ENCODE measurements at regions not wholly inside any gene's neighbourhood (a gene's known extent, or its start where the extent isn't known, plus 50 kb on each side); places are given as distances from the start of the nearest gene placed in this dataset.

DNA sequence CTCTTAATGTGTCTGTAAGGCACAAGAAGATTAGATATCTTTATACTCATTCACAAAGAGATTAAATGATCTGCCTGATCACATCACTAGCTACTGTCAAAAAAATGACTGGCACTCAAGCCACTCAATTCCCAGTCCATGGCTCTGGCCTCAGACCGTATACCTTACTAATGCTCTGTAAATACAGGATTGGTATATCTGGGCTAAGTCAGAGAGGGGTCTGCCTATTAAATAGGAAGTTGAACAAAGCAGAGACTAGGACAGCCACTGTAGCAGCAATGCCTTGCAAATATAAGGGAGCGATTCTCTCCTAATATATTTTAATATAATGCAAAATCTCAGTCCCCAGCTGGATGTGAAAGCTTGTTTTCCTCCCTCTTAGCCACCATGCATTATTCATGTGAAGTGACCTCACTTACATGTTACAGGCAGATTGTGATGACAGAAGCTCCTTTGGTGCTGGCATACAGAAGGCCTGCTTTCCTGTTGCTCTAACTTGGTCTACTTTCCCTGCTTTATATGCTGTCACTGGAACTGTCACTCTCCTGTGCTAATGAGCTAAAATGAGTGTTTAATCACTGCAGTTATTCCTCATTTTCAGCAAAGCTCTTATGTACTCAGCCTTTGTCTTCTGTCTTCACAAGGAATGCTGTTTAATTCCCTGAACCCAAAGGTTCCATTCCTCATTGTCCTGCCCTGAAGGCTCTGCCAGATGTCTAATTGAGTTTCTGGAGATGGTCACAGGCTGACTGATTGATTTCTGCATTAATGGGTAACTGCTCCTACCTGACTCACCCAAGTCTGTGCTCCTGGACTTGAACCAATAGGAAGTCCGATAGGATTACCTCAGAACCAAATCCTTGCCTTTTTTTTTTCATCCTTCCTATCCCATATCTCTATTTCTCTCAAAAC, 578.2 kb downstream of the KLHL13 start:
- Histone ChIP-seq H3K9me3 (no peaks in the 10 kb centered on the region), H3K4me1 (no peaks in the 10 kb centered on the region), H3K36me3 (no peaks in the 10 kb centered on the region), H3K27ac (no peak overlapping the region), H3K27me3 (no peaks in the 10 kb centered on the region), H3K4me3 (no peak overlapping the region)
- WGBS, 2 donors = 54 to 59% methylated on average over 3 of the region's 3 CpGs
- DNase-seq (ENCODE audit: low spot score in 2 of 2) = no peak
- no peak for TF ChIP-seq EP300 (IDR thresholded peaks at IDR 0.05)
- no peak for TF ChIP-seq POLR2A (IDR thresholded peaks at IDR 0.05)

DNA sequence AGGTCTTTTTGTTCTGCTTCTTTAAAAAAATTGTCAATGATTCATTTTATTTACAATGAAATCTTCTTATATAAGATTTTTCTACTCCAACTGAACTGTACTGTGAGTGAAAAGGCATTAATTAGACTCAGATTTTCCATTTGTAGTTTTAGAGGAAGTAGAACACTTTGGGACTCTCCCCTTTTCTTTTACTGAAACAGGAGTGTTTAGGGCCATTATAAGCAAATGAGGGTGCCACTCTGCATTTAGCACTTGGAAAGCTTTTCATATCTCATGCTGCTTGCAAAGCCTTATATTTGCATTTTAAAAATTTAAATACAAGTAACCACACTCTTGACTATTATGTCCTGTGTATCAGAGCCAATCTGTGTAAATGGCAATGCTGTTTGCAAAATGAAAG, 584.3 kb downstream of the KLHL13 start:
- Histone ChIP-seq H3K4me3 (no peak overlapping the region), H3K9me3 (no peaks in the 10 kb centered on the region), H3K27ac (no peak overlapping the region), H3K36me3 (no peaks in the 10 kb centered on the region), H3K4me1 (no peaks in the 10 kb centered on the region), H3K27me3 (no peaks in the 10 kb centered on the region)
- no peak for DNase-seq (ENCODE audit: low spot score in 2 of 2)
- TF ChIP-seq, protein P1, sequence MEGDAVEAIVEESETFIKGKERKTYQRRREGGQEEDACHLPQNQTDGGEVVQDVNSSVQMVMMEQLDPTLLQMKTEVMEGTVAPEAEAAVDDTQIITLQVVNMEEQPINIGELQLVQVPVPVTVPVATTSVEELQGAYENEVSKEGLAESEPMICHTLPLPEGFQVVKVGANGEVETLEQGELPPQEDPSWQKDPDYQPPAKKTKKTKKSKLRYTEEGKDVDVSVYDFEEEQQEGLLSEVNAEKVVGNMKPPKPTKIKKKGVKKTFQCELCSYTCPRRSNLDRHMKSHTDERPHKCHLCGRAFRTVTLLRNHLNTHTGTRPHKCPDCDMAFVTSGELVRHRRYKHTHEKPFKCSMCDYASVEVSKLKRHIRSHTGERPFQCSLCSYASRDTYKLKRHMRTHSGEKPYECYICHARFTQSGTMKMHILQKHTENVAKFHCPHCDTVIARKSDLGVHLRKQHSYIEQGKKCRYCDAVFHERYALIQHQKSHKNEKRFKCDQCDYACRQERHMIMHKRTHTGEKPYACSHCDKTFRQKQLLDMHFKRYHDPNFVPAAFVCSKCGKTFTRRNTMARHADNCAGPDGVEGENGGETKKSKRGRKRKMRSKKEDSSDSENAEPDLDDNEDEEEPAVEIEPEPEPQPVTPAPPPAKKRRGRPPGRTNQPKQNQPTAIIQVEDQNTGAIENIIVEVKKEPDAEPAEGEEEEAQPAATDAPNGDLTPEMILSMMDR (IDR thresholded peaks at IDR 0.05) = no peak
- TF ChIP-seq POLR2A (IDR thresholded peaks at IDR 0.05) (no peak), EP300 (IDR thresholded peaks at IDR 0.05) (no peak)

DNA sequence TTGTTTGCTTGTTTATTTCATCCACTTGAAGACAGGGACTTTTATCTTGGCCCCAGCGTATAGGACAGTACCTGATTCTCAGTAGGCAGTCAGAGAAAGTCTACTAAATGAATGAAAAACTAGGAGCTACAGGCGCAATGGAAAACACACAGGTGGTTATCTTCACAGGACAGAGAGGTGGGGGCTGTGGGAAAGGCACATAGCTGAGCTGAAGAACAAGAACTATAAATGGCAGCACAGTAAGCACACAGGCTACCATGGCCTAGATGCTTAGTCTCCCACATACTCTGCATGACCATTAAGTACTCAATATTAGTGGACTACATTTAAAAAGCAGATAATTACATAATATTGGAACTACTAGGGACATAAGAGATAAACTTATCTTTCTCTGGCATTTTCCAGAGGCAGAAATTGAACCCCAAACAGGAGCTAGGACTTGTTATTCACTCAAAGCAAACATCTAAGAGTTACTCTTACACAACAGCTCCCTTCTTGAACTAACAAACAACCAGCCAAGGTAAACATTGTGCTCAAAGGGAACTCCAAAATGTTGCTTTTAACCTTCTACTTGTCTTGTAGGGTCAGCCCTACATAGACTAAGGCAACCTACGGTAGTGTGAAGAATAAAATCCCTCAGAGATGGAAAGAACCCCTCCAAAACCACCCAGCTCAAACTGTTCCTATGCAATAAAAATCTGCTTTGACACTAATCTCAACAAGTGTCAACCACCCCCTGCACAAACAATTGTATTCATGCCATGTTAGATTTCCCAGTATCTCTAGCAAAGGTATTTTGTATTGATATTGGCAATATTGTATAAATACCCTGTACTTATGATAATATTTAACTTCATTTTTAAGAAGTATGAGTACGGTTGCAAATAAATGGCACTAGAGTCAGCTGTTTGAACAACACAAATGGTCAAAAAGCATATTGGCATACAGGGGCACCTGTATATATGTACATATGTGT, 593.6 kb downstream of the KLHL13 start:
- H3K4me1 ChIP-seq = no peaks in the 10 kb centered on the region
- no peaks in the 10 kb centered on the region for H3K27me3 ChIP-seq
- DNase-seq (ENCODE audit: low spot score in 2 of 2) = no peak
- H3K9me3 ChIP-seq = no peaks in the 10 kb centered on the region
- WGBS, 2 donors = 85 to 86% methylated on average over 4 of the region's 4 CpGs
- H3K36me3 ChIP-seq = no peaks in the 10 kb centered on the region
- no peak overlapping the region for H3K27ac ChIP-seq
- TF ChIP-seq, protein P1 (IDR thresholded peaks at IDR 0.05) = no peak
- TF ChIP-seq EP300 (IDR thresholded peaks at IDR 0.05) = no peak
- no peak for TF ChIP-seq POLR2A (IDR thresholded peaks at IDR 0.05)
- no peak overlapping the region for H3K4me3 ChIP-seq

GRCh38 chrX:117517994-117518393, 598.6 kb downstream of the KLHL13 start:
- H3K4me1 ChIP-seq = no peaks in the 10 kb centered on the region
- no peaks in the 10 kb centered on the region for H3K27me3 ChIP-seq
- no peak overlapping the region for H3K4me3 ChIP-seq
- WGBS, 2 donors = 66 to 79% methylated on average over 1 of the region's 1 CpG
- H3K27ac ChIP-seq = no peak overlapping the region
- DNase-seq (ENCODE audit: low spot score in 2 of 2) = no peak
- H3K9me3 ChIP-seq = no peaks in the 10 kb centered on the region
- no peaks in the 10 kb centered on the region for H3K36me3 ChIP-seq
- no peak for TF ChIP-seq POLR2A (IDR thresholded peaks at IDR 0.05)
- TF ChIP-seq, protein P1 (IDR thresholded peaks at IDR 0.05) = no peak
- TF ChIP-seq EP300 (IDR thresholded peaks at IDR 0.05) = no peak

- H3K9me3 ChIP-seq = no peaks in the 10 kb centered on the region
- H3K4me1 ChIP-seq = no peaks in the 10 kb centered on the region
- H3K27me3 ChIP-seq = no peaks in the 10 kb centered on the region
- no peak for DNase-seq (ENCODE audit: low spot score in 2 of 2)
- no peak overlapping the region for H3K27ac ChIP-seq
- H3K4me3 ChIP-seq = no peak overlapping the region
- TF ChIP-seq EP300 (IDR thresholded peaks at IDR 0.05) (no peak), POLR2A (IDR thresholded peaks at IDR 0.05) (no peak)
- TF ChIP-seq, protein P1 (IDR thresholded peaks at IDR 0.05) = no peak
- H3K36me3 ChIP-seq = no peaks in the 10 kb centered on the region
These were observed 605.2 kb downstream of the KLHL13 start for GRCh38 chrX:117511379-117511778.
